Central memory CD4-positive, alpha-beta T cell (primary cell): ENCODE measurements at regions not wholly inside any gene's neighbourhood (a gene's known extent, or its start where the extent isn't known, plus 50 kb on each side); places are given as distances from the start of the nearest gene placed in this dataset.
"Not testable (repeated sequence)": the region's sequence is repeated elsewhere in the genome, so short reads cannot be mapped to it uniquely, and the experiment has no call there.

Experiments used
- DNase-seq: peaks from one replicate; pipeline ENCODE4 v3.0.0; 2022

GRCh38 chr15:87672309-87673288 is 583.9 kb downstream of the NTRK3 start:
- no peak for DNase-seq

- no peak for DNase-seq
These were observed 585.2 kb downstream of the NTRK3 start for GRCh38 chr15:87671289-87671688.

- no peak for DNase-seq
These were observed 586.7 kb downstream of the NTRK3 start for GRCh38 chr15:87669846-87670245.

GRCh38 chr15:87668768-87669564 is 587.6 kb downstream of the NTRK3 start:
- DNase-seq: not testable (repeated sequence)

- DNase-seq: no peak
These were observed 588.9 kb downstream of the NTRK3 start for GRCh38 chr15:87667643-87668042.

GRCh38 chr15:87662575-87662974 is 594.0 kb downstream of the NTRK3 start:
- no peak for DNase-seq

- no peak for DNase-seq
These were observed 594.8 kb downstream of the NTRK3 start for GRCh38 chr15:87661454-87662355.

GRCh38 chr15:87660251-87661129 is 596.0 kb downstream of the NTRK3 start:
- no peak for DNase-seq

GRCh38 chr15:87656372-87656771 is 600.2 kb downstream of the NTRK3 start:
- DNase-seq: no peak

GRCh38 chr15:87653646-87654045 is 602.9 kb downstream of the NTRK3 start:
- DNase-seq: no peak

GRCh38 chr15:87649175-87649574 is 607.4 kb downstream of the NTRK3 start:
- no peak for DNase-seq

- no peak for DNase-seq
These were observed 608.3 kb downstream of the NTRK3 start for GRCh38 chr15:87648278-87648677.

GRCh38 chr15:87645723-87646122 is 610.8 kb downstream of the NTRK3 start:
- DNase-seq: no peak

- not testable (repeated sequence) for DNase-seq
These were observed 613.5 kb downstream of the NTRK3 start for GRCh38 chr15:87642997-87643396.

- no peak for DNase-seq
These were observed 617.1 kb downstream of the NTRK3 start for GRCh38 chr15:87639305-87640011.

- DNase-seq: no peak
These were observed 617.9 kb downstream of the NTRK3 start for GRCh38 chr15:87638554-87639083.

- no peak for DNase-seq
These were observed 622.2 kb downstream of the NTRK3 start for GRCh38 chr15:87634361-87634760.

- DNase-seq: no peak
These were observed 623.0 kb downstream of the NTRK3 start for GRCh38 chr15:87633525-87633924.

GRCh38 chr15:87632364-87632763 is 624.2 kb downstream of the NTRK3 start:
- DNase-seq: no peak

- DNase-seq: no peak
These were observed 624.8 kb downstream of the NTRK3 start for GRCh38 chr15:87631775-87632174.

GRCh38 chr15:87631093-87631492 is 625.4 kb downstream of the NTRK3 start:
- DNase-seq: no peak
